Ovary (tissue), 3 donors: ENCODE measurements at regions not wholly inside any gene's neighbourhood (a gene's known extent, or its start where the extent isn't known, plus 50 kb on each side); places are given as distances from the start of the nearest gene placed in this dataset.

ENCODE experiments used
- EP300 ChIP-seq: sonication (generic); formaldehyde crosslinking; IDR thresholded peaks from one replicate; pipeline ENCODE4 v1.6.1; 2017; ENCODE audit warnings: antibody characterized with exemption
- POLR2A ChIP-seq: fragments of 450-650 bp; IDR thresholded peaks from one replicate; pipeline ENCODE4 v1.6.1; 2017; ENCODE audit warnings: antibody characterized with exemption, mild to moderate bottlenecking, moderate library complexity
- TF ChIP-seq, protein P1 (sequence below), 3 donors: fragments of 450-650 bp in 2 of 3; fragments of 200-600 bp in 1 of 3; IDR thresholded peaks; one replicate each; pipeline versions ENCODE4 v1.5.1 to v1.8.0; 2016 to 2022; ENCODE audit warnings: antibody characterized with exemption in 3 of 3, mild to moderate bottlenecking in 1 of 3
- donor health status: DM: no; HTN: no; CAD: no.

- TF ChIP-seq POLR2A, result no peak
- TF ChIP-seq, protein P1, sequence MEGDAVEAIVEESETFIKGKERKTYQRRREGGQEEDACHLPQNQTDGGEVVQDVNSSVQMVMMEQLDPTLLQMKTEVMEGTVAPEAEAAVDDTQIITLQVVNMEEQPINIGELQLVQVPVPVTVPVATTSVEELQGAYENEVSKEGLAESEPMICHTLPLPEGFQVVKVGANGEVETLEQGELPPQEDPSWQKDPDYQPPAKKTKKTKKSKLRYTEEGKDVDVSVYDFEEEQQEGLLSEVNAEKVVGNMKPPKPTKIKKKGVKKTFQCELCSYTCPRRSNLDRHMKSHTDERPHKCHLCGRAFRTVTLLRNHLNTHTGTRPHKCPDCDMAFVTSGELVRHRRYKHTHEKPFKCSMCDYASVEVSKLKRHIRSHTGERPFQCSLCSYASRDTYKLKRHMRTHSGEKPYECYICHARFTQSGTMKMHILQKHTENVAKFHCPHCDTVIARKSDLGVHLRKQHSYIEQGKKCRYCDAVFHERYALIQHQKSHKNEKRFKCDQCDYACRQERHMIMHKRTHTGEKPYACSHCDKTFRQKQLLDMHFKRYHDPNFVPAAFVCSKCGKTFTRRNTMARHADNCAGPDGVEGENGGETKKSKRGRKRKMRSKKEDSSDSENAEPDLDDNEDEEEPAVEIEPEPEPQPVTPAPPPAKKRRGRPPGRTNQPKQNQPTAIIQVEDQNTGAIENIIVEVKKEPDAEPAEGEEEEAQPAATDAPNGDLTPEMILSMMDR (IDR thresholded peaks at IDR 0.05), result no peak
- TF ChIP-seq EP300, result no peak
Observed at GRCh38 chr3:166818464-166818863, 561.6 kb downstream of the ZBBX start.
